Gastroesophageal sphincter (tissue), 4 donors: ENCODE measurements at regions not wholly inside any gene's neighbourhood (a gene's known extent, or its start where the extent isn't known, plus 50 kb on each side); places are given as distances from the start of the nearest gene placed in this dataset.
A peak's percentile ranks its signal among the peaks of the same experiment; 100 is the strongest.

Experiments
- ATAC-seq: fragments of 150-250 bp; one replicate; pipeline ENCODE4 v1.9.1; 2016; ENCODE audit warnings: mild to moderate bottlenecking, moderate library complexity
- H3K27ac ChIP-seq, 4 donors: fragments of 200-600 bp; sonication (generic) in 3 of 4; 1 replicate in 3 of 4; 2 replicates in 1 of 4; pipeline ENCODE4 v1.5.1; 2016 to 2019
- H3K27me3 ChIP-seq: fragments of 200-600 bp; sonication (generic); one replicate; pipeline ENCODE4 v1.5.1; 2019
- H3K36me3 ChIP-seq, 2 donors: fragments of 200-600 bp; sonication (generic); one replicate each; pipeline ENCODE4 v1.5.1; 2019; ENCODE audit warnings: control low read depth in 1 of 2
- H3K4me1 ChIP-seq, 3 donors: fragments of 200-600 bp; sonication (generic); 1 replicate in 2 of 3; 2 replicates in 1 of 3; pipeline ENCODE4 v1.5.1; 2016 to 2019; ENCODE audit warnings: control low read depth in 2 of 3
- H3K4me3 ChIP-seq, 2 donors: fragments of 200-600 bp; sonication (generic); one replicate each; pipeline ENCODE4 v1.5.1; 2019; ENCODE audit warnings: mild to moderate bottlenecking in 1 of 2, moderate library complexity in 1 of 2
- H3K9me3 ChIP-seq, 3 donors: fragments of 200-600 bp; sonication (generic); one replicate each; pipeline ENCODE4 v1.5.1; 2017 to 2019; ENCODE audit warnings: control low read depth in 2 of 3
- EP300 ChIP-seq: sonication (generic); formaldehyde crosslinking; IDR thresholded peaks from one replicate; pipeline ENCODE4 v1.6.1; 2017; ENCODE audit warnings: antibody characterized with exemption, mild to moderate bottlenecking
- POLR2A ChIP-seq, 2 donors: fragments of 450-650 bp; IDR thresholded peaks; one replicate each; pipeline ENCODE4 v1.6.1; 2017; ENCODE audit warnings: antibody characterized with exemption in 2 of 2, mild to moderate bottlenecking in 2 of 2, moderate library complexity in 1 of 2
- POLR2AphosphoS5 ChIP-seq: sonication (generic); formaldehyde crosslinking; IDR thresholded peaks from one replicate; pipeline ENCODE4 v1.6.1; 2017; ENCODE audit warnings: antibody characterized with exemption
- WGBS, 2 donors: methylation state at CpG; one replicate each; pipeline ENCODE4 v1.1.5; 2018; ENCODE audit warnings: low coverage in 1 of 2; 5-methylcytosine and 5-hydroxymethylcytosine counted together
- TF ChIP-seq, protein P1 (sequence below), 4 experiments: fragments of 200-600 bp in 2 of 4; fragments of 450-650 bp in 2 of 4; sonication (generic) in 1 of 4; IDR thresholded peaks; one replicate each; pipeline ENCODE4 v1.5.1; 2017 to 2019; ENCODE audit warnings: antibody characterized with exemption in 4 of 4, mild to moderate bottlenecking in 2 of 4, moderate library complexity in 2 of 4

DNA sequence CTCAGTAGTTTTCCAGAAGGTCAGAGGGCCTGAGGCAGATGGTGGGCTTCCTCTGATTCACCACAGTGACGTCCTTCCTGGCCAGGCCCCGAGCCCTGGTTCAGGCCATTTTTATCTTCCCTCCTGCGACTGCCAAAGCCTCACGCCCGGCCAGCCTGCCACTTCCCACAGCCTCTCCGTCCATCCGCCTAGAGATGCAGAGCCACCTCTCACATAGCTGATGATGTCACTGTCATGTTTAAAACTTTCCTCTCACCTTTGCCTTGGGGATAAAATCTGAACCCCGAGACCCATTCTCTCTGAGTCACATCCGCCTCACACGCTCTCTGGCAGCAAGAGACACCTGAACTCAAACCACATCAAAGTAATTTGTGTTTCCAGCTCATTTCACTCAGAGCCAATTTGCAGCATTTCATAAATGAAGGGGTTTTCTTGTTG lies 175.3 kb downstream of the QDPR start:
- no peaks in the 10 kb centered on the region for H3K4me1 ChIP-seq
- peak; percentile 74 for ATAC-seq
- no peaks in the 10 kb centered on the region for H3K36me3 ChIP-seq
- TF ChIP-seq, protein P1, sequence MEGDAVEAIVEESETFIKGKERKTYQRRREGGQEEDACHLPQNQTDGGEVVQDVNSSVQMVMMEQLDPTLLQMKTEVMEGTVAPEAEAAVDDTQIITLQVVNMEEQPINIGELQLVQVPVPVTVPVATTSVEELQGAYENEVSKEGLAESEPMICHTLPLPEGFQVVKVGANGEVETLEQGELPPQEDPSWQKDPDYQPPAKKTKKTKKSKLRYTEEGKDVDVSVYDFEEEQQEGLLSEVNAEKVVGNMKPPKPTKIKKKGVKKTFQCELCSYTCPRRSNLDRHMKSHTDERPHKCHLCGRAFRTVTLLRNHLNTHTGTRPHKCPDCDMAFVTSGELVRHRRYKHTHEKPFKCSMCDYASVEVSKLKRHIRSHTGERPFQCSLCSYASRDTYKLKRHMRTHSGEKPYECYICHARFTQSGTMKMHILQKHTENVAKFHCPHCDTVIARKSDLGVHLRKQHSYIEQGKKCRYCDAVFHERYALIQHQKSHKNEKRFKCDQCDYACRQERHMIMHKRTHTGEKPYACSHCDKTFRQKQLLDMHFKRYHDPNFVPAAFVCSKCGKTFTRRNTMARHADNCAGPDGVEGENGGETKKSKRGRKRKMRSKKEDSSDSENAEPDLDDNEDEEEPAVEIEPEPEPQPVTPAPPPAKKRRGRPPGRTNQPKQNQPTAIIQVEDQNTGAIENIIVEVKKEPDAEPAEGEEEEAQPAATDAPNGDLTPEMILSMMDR (IDR thresholded peaks at IDR 0.05) = no peak
- TF ChIP-seq POLR2A (IDR thresholded peaks at IDR 0.05) (no peak), POLR2AphosphoS5 (no peak)
- H3K27me3 ChIP-seq = no peaks in the 10 kb centered on the region
- no peak overlapping the region for H3K27ac ChIP-seq
- no peak overlapping the region for H3K4me3 ChIP-seq
- no peaks in the 10 kb centered on the region for H3K9me3 ChIP-seq
- 73 to 92% methylated on average over 9 of the region's 10 CpGs for WGBS, 2 donors

DNA sequence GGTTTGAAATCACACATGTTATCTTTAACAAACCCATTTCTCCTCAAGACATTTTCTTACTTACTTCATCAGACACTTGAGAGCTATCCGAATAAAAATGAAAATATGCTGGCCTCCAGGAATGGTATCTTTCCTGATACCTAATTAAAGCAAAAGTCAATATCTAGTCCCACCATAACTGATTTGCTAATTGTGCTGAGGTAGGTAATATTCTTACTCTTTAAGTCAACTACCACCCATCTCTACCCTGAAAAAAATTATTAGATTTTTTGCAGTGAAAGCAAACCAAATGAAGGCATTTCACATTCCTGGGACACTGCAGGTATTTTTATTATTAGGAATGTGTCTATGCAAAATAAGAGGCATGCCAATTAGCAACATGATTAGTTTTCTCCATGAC lies 175.8 kb downstream of the QDPR start:
- WGBS, 2 donors = 93 to 100% methylated on average over 1 of the region's 1 CpG
- peak; percentile 2 for ATAC-seq

DNA sequence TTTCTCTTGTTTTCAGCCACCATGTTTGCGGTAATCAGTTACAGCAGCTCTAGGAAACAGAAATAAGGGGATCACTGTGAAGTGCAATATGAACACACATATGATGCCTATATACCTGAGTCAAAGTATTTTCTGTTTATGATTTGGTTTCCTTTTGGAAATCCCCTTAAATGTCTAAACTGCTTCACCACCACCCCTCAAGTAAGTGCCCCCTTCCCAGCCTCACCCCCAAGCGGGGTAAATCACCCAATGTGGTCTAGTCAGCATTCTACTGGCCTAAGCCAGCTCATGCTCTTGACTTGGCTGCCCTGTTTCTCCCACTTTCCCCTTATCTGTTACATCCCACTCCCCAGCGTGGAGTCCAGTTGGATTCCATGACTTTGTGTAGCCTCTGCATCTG lies 176.5 kb downstream of the QDPR start:
- Histone ChIP-seq H3K9me3 (no peaks in the 10 kb centered on the region), H3K27me3 (no peaks in the 10 kb centered on the region), H3K4me1 (no peaks in the 10 kb centered on the region), H3K4me3 (no peak overlapping the region), H3K27ac (no peak overlapping the region), H3K36me3 (no peaks in the 10 kb centered on the region)
- no peak for TF ChIP-seq EP300
- TF ChIP-seq, protein P1 (IDR thresholded peaks at IDR 0.05) = no peak
- no peak for TF ChIP-seq POLR2A (IDR thresholded peaks at IDR 0.05)
- no peak for TF ChIP-seq POLR2AphosphoS5
- 94 to 100% methylated on average over 3 of the region's 3 CpGs for WGBS, 2 donors
- no peak for ATAC-seq

More for the DNA sequence above, 175.8 kb downstream of the QDPR start:
- Histone ChIP-seq H3K36me3 (no peaks in the 10 kb centered on the region), H3K27ac (no peak overlapping the region), H3K9me3 (no peaks in the 10 kb centered on the region), H3K27me3 (no peaks in the 10 kb centered on the region), H3K4me1 (no peaks in the 10 kb centered on the region), H3K4me3 (no peak overlapping the region)
- TF ChIP-seq POLR2A (IDR thresholded peaks at IDR 0.05) = no peak
- no peak for TF ChIP-seq POLR2AphosphoS5
- TF ChIP-seq, protein P1 (IDR thresholded peaks at IDR 0.05) = no peak
- TF ChIP-seq EP300 = no peak

DNA sequence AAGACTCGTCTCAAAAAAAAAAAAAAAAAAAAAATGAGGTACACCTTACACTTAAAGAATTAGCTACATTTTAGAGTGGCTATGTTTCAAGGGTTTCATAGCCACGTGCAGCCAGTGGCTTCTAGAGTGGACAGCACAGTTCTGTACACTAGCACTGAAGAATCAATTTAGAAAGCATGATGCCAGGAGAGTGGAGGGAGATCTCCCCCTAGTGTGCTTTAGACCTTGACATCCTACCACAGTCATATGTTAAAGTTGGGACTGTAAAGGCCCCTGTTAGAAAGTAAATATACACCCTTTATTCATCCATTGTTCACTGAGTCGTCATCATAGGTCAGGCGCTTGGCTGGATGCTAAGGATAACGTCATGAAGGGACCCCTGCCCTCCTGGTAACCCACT lies 179.4 kb downstream of the QDPR start:
- Histone ChIP-seq H3K36me3 (no peaks in the 10 kb centered on the region), H3K4me3 (no peak overlapping the region), H3K27ac (no peak overlapping the region), H3K9me3 (no peaks in the 10 kb centered on the region), H3K27me3 (no peaks in the 10 kb centered on the region), H3K4me1 (peaks cover 0 to 5% (median 0%) of the 10 kb centered on the region in 3 donors)
- TF ChIP-seq POLR2A (IDR thresholded peaks at IDR 0.05) = no peak
- TF ChIP-seq, protein P1 (IDR thresholded peaks at IDR 0.05) = no peak
- TF ChIP-seq POLR2AphosphoS5 = no peak
- no peak for TF ChIP-seq EP300
- 73 to 88% methylated on average over 1 to 2 of the region's 5 CpGs for WGBS, 2 donors
- ATAC-seq = no peak

DNA sequence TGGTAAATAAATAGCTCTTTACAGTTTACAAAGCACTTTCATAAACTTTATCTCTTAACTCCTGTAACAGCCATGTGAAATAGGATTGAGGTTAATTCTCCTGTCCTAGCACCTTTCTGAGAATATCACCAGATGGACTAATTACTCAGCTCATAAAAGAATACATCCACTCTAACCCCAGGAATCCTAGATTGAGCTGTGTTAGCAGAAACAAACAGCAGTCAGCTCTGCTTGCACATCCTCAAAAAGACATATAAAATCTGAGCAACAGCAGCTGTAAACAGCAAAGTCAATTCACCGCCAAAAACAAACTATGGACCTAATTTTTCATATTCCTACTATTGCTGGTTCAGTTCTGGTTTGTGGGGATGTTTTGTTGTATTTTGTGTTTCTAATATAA lies 182.8 kb downstream of the QDPR start:
- H3K4me1 ChIP-seq = peaks cover 0 to 14% (median 0%) of the 10 kb centered on the region in 3 donors
- no peaks in the 10 kb centered on the region for H3K9me3 ChIP-seq
- no peaks in the 10 kb centered on the region for H3K36me3 ChIP-seq
- 63 to 67% methylated on average over 1 of the region's 1 CpG for WGBS, 2 donors
- H3K4me3 ChIP-seq = no peak overlapping the region
- ATAC-seq = no peak
- TF ChIP-seq POLR2A (IDR thresholded peaks at IDR 0.05) = no peak
- TF ChIP-seq EP300 = no peak
- no peak for TF ChIP-seq POLR2AphosphoS5
- TF ChIP-seq, protein P1 (IDR thresholded peaks at IDR 0.05) = no peak
- H3K27me3 ChIP-seq = no peaks in the 10 kb centered on the region
- H3K27ac ChIP-seq = no peak overlapping the region
